Mesothelial cell of epicardium (in vitro differentiated cells): ENCODE measurements at regions not wholly inside any gene's neighbourhood (a gene's known extent, or its start where the extent isn't known, plus 50 kb on each side); places are given as distances from the start of the nearest gene placed in this dataset.

ENCODE experiments used
- DNase-seq, 2 experiments: peaks; one replicate each; pipeline ENCODE4 v3.0.0; 2021; ENCODE audit warnings: low spot score in 2 of 2; ENCODE audit not compliant: unreplicated experiment in 2 of 2
- H3K27ac Mint-ChIP-seq: 2 replicates; pipeline ENCODE4 v1.8.0; 2021; ENCODE audit warnings: mixed read lengths
- H3K27me3 Mint-ChIP-seq: 2 replicates; pipeline ENCODE4 v1.8.0; 2021; ENCODE audit warnings: low read depth, mixed read lengths
- H3K36me3 Mint-ChIP-seq: 2 replicates; pipeline ENCODE4 v1.8.0; 2021; ENCODE audit warnings: mixed read lengths
- H3K4me1 Mint-ChIP-seq: 2 replicates; pipeline ENCODE4 v1.8.0; 2021; ENCODE audit warnings: mixed read lengths
- H3K4me3 Mint-ChIP-seq: 2 replicates; pipeline ENCODE4 v1.8.0; 2021; ENCODE audit warnings: mild to moderate bottlenecking, moderate library complexity, mixed read lengths
- H3K9me3 Mint-ChIP-seq: 2 replicates; pipeline ENCODE4 v1.8.0; 2021; ENCODE audit warnings: mixed read lengths
- TF ChIP-seq, protein P1 (sequence below): fragments of 200-600 bp; sonication (generic); IDR thresholded peaks from one replicate; pipeline ENCODE4 v1.5.0; 2021; ENCODE audit warnings: antibody characterized with exemption; ENCODE audit not compliant: unreplicated experiment

DNA sequence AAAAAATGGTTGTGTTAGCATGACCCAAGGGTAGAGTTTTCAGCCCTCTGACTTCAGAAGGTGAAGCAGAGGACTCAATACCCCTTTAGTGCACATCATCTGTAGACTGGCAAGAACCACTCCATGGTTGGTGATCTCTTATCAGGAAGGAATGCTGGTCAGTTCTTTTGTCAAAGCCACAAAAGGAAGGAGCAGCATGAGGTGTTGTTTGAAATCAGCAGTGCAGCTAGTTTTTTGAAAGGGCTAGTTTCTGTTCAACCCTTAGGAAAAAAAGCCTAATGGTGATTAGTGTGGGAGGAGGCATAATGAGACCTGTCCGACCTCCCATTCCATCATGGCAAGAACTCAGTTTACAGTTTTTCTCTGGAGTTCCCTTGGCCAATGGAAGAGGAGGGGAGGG, 362.0 kb upstream of the CT83 start:
- Mint-ChIP-seq H3K4me3 (no peak overlapping the region), H3K4me1 (no peaks in the 10 kb centered on the region), H3K36me3 (no peaks in the 10 kb centered on the region), H3K27me3 (peaks cover 3% of the 10 kb centered on the region), H3K9me3 (peaks cover 14% of the 10 kb centered on the region), H3K27ac (no peak overlapping the region)
- TF ChIP-seq, protein P1, sequence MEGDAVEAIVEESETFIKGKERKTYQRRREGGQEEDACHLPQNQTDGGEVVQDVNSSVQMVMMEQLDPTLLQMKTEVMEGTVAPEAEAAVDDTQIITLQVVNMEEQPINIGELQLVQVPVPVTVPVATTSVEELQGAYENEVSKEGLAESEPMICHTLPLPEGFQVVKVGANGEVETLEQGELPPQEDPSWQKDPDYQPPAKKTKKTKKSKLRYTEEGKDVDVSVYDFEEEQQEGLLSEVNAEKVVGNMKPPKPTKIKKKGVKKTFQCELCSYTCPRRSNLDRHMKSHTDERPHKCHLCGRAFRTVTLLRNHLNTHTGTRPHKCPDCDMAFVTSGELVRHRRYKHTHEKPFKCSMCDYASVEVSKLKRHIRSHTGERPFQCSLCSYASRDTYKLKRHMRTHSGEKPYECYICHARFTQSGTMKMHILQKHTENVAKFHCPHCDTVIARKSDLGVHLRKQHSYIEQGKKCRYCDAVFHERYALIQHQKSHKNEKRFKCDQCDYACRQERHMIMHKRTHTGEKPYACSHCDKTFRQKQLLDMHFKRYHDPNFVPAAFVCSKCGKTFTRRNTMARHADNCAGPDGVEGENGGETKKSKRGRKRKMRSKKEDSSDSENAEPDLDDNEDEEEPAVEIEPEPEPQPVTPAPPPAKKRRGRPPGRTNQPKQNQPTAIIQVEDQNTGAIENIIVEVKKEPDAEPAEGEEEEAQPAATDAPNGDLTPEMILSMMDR: no peak
- DNase-seq: no peak

DNA sequence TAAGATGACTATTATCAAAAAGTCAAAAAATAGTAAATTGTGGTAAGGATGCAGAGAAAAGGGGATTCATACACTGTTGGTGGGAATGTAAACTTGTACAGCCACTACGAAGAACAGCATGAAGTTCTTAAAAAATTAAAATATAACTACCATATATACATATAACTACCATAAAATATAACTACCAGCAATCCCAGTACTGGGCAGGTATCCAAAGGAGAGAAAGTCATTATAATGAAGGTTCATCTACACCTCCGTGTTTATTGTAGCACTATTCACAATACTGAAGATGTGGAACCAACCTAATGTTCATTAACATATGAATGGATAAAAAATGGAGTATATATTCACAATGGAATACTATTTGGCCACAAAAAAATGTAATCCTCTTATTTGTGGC, 360.9 kb upstream of the CT83 start:
- H3K9me3 Mint-ChIP-seq: peaks cover 14% of the 10 kb centered on the region
- no peak overlapping the region for H3K27ac Mint-ChIP-seq
- no peaks in the 10 kb centered on the region for H3K4me1 Mint-ChIP-seq
- H3K27me3 Mint-ChIP-seq: peaks cover 9% of the 10 kb centered on the region
- no peak for DNase-seq
- H3K4me3 Mint-ChIP-seq: no peak overlapping the region
- H3K36me3 Mint-ChIP-seq: no peaks in the 10 kb centered on the region
- TF ChIP-seq, protein P1: no peak

DNA sequence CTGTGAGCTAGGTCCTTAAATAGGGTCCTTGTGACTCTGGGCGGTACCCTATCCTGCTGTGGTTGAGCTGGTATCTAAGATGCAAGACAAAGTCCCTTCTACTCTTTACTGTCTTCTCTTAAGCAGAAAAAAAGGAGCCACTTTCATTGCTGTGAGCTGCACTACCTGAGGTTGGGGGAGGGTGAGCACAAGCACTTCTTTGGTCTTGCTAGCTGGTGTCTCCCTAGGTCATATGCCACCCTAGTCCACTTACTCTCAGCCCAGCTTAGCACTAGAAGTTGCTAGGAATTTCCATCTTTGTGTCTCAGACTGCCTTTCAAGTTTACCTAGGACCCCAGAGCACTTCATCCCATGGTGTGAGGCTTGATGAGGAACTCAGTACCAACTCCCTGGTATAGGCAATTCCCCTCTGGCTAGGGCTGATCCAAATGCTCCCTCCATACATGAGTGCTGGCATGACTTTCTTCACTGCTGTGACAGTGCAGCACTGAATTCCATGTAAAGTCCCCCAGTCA, 343.6 kb upstream of the CT83 start:
- Mint-ChIP-seq H3K27me3 (no peaks in the 10 kb centered on the region), H3K4me1 (peaks cover 14% of the 10 kb centered on the region), H3K4me3 (no peak overlapping the region), H3K36me3 (no peaks in the 10 kb centered on the region), H3K27ac (no peak overlapping the region), H3K9me3 (peaks cover 19% of the 10 kb centered on the region)
- TF ChIP-seq, protein P1: no peak
- no peak for DNase-seq

DNA sequence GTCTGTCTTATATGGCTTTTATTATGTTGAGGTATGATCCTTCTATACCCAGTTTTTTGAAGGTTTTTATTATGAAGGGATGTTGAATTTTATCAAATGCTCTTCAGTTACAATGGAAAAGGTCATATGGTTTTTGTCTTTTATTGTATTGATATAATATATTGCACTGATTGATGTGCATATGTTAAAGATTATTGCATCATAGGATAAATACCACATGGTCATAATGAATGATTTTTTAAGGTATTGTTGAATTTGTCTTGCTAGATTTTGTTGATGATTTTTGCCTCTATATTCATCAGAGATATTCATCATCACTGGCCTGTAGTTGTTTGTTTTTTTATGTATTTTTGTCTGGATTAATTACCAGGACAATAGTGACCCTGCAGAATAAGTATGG, 339.2 kb upstream of the CT83 start:
- Mint-ChIP-seq H3K36me3 (no peaks in the 10 kb centered on the region), H3K4me3 (no peak overlapping the region), H3K9me3 (peaks cover 15% of the 10 kb centered on the region), H3K4me1 (no peaks in the 10 kb centered on the region), H3K27ac (no peak overlapping the region), H3K27me3 (no peaks in the 10 kb centered on the region)
- TF ChIP-seq, protein P1: no peak
- no peak for DNase-seq

DNA sequence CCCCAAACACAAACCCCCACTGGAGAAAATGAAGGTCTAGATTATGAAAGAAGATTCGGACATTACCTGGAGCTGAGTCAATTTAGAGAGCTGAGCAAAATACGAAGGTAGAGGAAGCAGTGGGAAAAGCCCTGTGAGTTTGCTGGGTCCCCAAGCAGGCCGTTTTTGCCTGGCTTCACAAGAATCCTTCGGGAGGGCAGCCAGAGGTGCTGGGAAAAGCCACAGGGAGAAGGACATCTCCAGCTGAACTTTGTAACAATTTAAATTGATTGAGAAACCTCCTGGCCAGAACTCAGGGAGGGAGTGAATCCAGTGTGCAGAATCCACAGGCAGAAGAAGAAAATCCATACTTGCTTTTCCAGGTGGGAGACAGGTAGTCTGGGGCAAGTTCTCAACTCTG, 319.1 kb upstream of the CT83 start:
- H3K9me3 Mint-ChIP-seq: peaks cover 30% of the 10 kb centered on the region
- DNase-seq: no peak
- no peak overlapping the region for H3K27ac Mint-ChIP-seq
- TF ChIP-seq, protein P1: no peak
- peaks cover 4% of the 10 kb centered on the region for H3K36me3 Mint-ChIP-seq
- H3K27me3 Mint-ChIP-seq: no peaks in the 10 kb centered on the region
- H3K4me3 Mint-ChIP-seq: no peak overlapping the region
- no peaks in the 10 kb centered on the region for H3K4me1 Mint-ChIP-seq

DNA sequence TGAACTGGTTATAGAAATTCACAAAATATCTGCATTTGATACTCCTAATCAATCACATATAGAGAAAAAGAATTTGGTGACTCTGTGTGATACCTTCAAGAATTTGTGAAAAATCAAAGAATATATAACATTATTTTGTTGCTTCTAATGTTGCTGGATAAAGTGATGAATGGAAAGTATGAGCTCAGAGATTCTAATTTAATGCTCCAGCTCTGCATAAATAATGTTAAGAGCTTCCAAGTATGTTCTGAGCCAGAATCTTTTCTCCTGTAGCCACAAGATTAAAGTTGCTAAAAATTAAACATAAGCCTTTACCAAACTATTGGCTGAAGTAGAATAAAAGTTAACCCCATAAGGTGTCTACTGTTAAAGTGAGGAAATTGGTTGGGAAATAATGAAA, 294.7 kb upstream of the CT83 start:
- no peaks in the 10 kb centered on the region for H3K27me3 Mint-ChIP-seq
- H3K4me1 Mint-ChIP-seq: peaks cover 2% of the 10 kb centered on the region
- H3K27ac Mint-ChIP-seq: no peak overlapping the region
- no peaks in the 10 kb centered on the region for H3K36me3 Mint-ChIP-seq
- H3K4me3 Mint-ChIP-seq: no peak overlapping the region
- H3K9me3 Mint-ChIP-seq: peaks cover 13% of the 10 kb centered on the region
- TF ChIP-seq, protein P1: no peak
- no peak for DNase-seq
